Calu3 (cell line): ENCODE measurements at regions not wholly inside any gene's neighbourhood (a gene's known extent, or its start where the extent isn't known, plus 50 kb on each side); places are given as distances from the start of the nearest gene placed in this dataset.

Experiments
- BruUV-seq: library from RNA; stranded (reverse); fragments of 400-500 nt; replicated peaks from 2 replicates; lab custom pipeline; 2021; lab: Mats Ljungman, UMichigan
- CTCF ChIA-PET: fragments of 300-600 bp; sonication (Branson Sonifier 250); formaldehyde crosslinking; loops from one replicate; lab custom pipeline; 2022; ENCODE audit warnings: antibody characterized with exemption; lab: Charles Lee
- DNase-seq: peaks from one replicate; pipeline ENCODE4 v3.0.0; 2022
- H3K27ac Mint-ChIP-seq: one replicate; pipeline ENCODE4 v1.8.0; 2022; ENCODE audit warnings: mixed read lengths; ENCODE audit not compliant: unreplicated experiment
- H3K27me3 Mint-ChIP-seq: one replicate; pipeline ENCODE4 v1.8.0; 2022; ENCODE audit warnings: mixed read lengths; ENCODE audit not compliant: unreplicated experiment
- H3K36me3 Mint-ChIP-seq: one replicate; pipeline ENCODE4 v1.8.0; 2022; ENCODE audit warnings: mild to moderate bottlenecking, moderate library complexity, mixed read lengths; ENCODE audit not compliant: insufficient read depth, unreplicated experiment
- H3K4me1 Mint-ChIP-seq: one replicate; pipeline ENCODE4 v1.8.0; 2022; ENCODE audit warnings: mild to moderate bottlenecking, low read depth, mixed read lengths; ENCODE audit not compliant: unreplicated experiment
- H3K4me3 Mint-ChIP-seq: one replicate; pipeline ENCODE4 v1.8.0; 2022; ENCODE audit warnings: mild to moderate bottlenecking, low read depth, moderate library complexity, mixed read lengths; ENCODE audit not compliant: unreplicated experiment
- H3K9me3 Mint-ChIP-seq: one replicate; pipeline ENCODE4 v1.8.0; 2022; ENCODE audit warnings: low read depth, mixed read lengths; ENCODE audit not compliant: unreplicated experiment
- CTCF ChIP-seq: fragments of 200-600 bp; IDR thresholded peaks from one replicate; pipeline ENCODE4 v1.8.0; 2022; ENCODE audit warnings: antibody characterized with exemption; ENCODE audit not compliant: unreplicated experiment
- intact Hi-C: fragments of 100-400 bp; cut with micrococcal nuclease; formaldehyde crosslinking; loops from one replicate; pipeline ENCODE4 v1.10.0; 2022; ENCODE audit not compliant: unreplicated experiment

- CTCF ChIA-PET, result no interaction called here
- BruUV-seq, result no TSS peak
- no peak overlapping the region for H3K4me3 Mint-ChIP-seq
- H3K4me1 Mint-ChIP-seq, result peaks cover 18% of the 10 kb centered on the region
- no peaks in the 10 kb centered on the region for H3K9me3 Mint-ChIP-seq
- TF ChIP-seq CTCF, result no peak
- H3K27me3 Mint-ChIP-seq, result no peaks in the 10 kb centered on the region
- H3K27ac Mint-ChIP-seq, result no peak overlapping the region
- H3K36me3 Mint-ChIP-seq, result no peaks in the 10 kb centered on the region
- DNase-seq, result no peak
- intact Hi-C loops, result no loop called here
Observed at GRCh38 chr6:113625850-113626249, 231.3 kb upstream of the MARCKS start.

GRCh38 chr6:113626475-113626874 lies 230.7 kb upstream of the MARCKS start:
- intact Hi-C loops, result no loop called here
- CTCF ChIA-PET, result interaction anchor here (0.7 kb wide), 1 partner anchor 229 kb away, joined by 4 read pairs; no protein-coding TSS in a partner anchor
- Mint-ChIP-seq H3K36me3 (no peaks in the 10 kb centered on the region), H3K4me1 (peaks cover 20% of the 10 kb centered on the region), H3K4me3 (no peak overlapping the region), H3K27me3 (no peaks in the 10 kb centered on the region), H3K27ac (no peak overlapping the region), H3K9me3 (no peaks in the 10 kb centered on the region)
- DNase-seq, result no peak
- TF ChIP-seq CTCF, result no peak
- BruUV-seq, result no TSS peak

- no peak for TF ChIP-seq CTCF
Observed at GRCh38 chr6:113627480-113627879, 229.7 kb upstream of the MARCKS start.

GRCh38 chr6:113629256-113629655 lies 227.9 kb upstream of the MARCKS start:
- Mint-ChIP-seq H3K4me1 (peaks cover 26% of the 10 kb centered on the region), H3K4me3 (no peak overlapping the region), H3K27ac (peak overlapping the region; percentile 97), H3K27me3 (no peaks in the 10 kb centered on the region), H3K9me3 (no peaks in the 10 kb centered on the region), H3K36me3 (peaks cover 5% of the 10 kb centered on the region)
- CTCF ChIA-PET, result no interaction called here
- no peak for TF ChIP-seq CTCF
- DNase-seq, result no peak
- intact Hi-C loops, result no loop called here
- no TSS peak for BruUV-seq

More at GRCh38 chr6:113627480-113627879, 229.7 kb upstream of the MARCKS start:
- BruUV-seq, result no TSS peak
- CTCF ChIA-PET, result no interaction called here
- no peak overlapping the region for H3K4me3 Mint-ChIP-seq
- H3K27me3 Mint-ChIP-seq, result no peaks in the 10 kb centered on the region
- intact Hi-C loops, result no loop called here
- no peaks in the 10 kb centered on the region for H3K9me3 Mint-ChIP-seq
- no peak for DNase-seq
- H3K27ac Mint-ChIP-seq, result no peak overlapping the region
- H3K4me1 Mint-ChIP-seq, result peaks cover 20% of the 10 kb centered on the region
- peaks cover 5% of the 10 kb centered on the region for H3K36me3 Mint-ChIP-seq
